Left cardiac atrium (tissue), 4 donors: ENCODE measurements at regions not wholly inside any gene's neighbourhood (a gene's known extent, or its start where the extent isn't known, plus 50 kb on each side); places are given as distances from the start of the nearest gene placed in this dataset.

ENCODE experiments used
- ATAC-seq, 2 donors: fragments of 200-7000 bp; cut with Tn5 transposase; one replicate each; pipeline ENCODE4 v1.9.1; 2020; ENCODE audit warnings: mild to moderate bottlenecking in 2 of 2, moderate library complexity in 2 of 2
- DNase-seq: peaks from one replicate; pipeline ENCODE4 v3.0.0-alpha.2; 2020
- intact Hi-C, 2 donors: fragments of 100-400 bp; cut with DNase I; formaldehyde crosslinking; loops; one replicate each; pipeline versions ENCODE4 v1.14.1 to v1.15.1; 2022 to 2023
- donor health status: DM: no; HTN: yes; CAD: no.
- donor health status: DM: no; HTN: yes; CAD: no; lungs with severe emphysema.
- donor health status: DM: yes; HTN: yes; CAD: no.
- donor health status: Dilated cardiomyopathy.

- no peak for ATAC-seq
- intact Hi-C loops: no loop called here
- DNase-seq: no peak
Measured at GRCh38 chr6:40973304-40973703, 65.7 kb downstream of the UNC5CL start.

DNA sequence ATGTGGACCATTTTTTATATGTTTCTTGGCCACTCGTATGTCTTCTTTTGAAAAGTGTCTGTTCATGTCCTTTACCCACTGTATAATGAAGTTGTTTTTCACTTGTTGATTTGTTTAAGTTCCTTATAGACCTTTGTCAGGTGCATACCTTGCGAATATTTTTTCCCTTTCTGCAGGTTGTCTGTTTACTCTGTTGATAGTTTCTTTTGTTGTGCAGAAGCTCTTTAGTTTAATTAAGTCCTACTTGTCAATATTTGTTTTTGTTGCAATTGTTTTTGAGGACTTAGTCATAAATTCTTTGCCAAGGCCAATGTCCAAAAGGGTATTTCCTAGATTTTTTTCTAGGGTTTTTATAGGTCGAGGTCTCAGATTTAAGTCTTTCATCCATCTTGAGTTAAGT is 66.2 kb downstream of the UNC5CL start:
- intact Hi-C loops: no loop called here
- DNase-seq: no peak
- no peak for ATAC-seq

DNA sequence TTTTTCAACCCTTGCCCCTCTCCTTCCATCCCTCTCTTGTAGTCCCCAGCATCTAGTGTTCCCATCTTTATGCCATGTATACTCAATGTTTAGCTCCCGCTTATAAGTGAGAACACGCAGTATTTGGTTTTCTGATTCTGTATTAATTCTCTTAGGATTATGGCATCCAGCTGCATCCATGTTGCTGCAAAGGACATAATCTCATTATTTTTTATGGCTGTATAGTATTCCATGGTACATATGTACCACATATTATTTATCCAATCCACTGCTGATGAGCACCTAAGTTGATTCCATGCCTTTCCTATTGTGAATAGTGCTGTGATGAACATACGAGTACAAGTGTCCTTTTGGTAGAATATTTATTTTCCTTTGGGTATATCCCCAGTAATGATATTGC is 66.8 kb downstream of the UNC5CL start:
- intact Hi-C loops: no loop called here
- ATAC-seq (no peak), DNase-seq (no peak)

GRCh38 chr6:40968620-40969164 is 70.3 kb downstream of the UNC5CL start:
- intact Hi-C loops: no loop called here
- DNase-seq: no peak
- ATAC-seq: no peak

GRCh38 chr6:40966860-40967259 is 72.2 kb downstream of the UNC5CL start:
- no peak for DNase-seq
- intact Hi-C loops: no loop called here
- ATAC-seq: no peak

DNA sequence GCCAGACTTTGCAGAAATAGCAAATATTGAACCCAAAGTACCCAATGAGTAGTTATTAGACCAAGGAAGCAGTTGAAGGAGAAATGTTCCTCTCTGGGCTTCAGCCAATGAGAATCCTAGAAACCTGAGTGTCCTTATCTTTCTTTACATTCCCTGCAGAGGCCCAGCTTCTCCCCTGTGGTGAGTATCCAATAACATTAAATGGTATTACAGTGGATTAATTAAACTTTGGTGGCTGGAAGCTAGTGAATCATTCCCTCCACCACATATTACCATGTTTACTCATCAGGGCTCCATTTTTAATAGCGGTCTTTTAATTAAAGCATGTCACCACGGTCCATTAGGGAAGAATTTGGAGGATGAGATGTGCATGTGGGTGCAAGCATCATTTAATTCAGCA is 74.0 kb downstream of the UNC5CL start:
- intact Hi-C loops: no loop called here
- no peak for ATAC-seq
- no peak for DNase-seq

DNA sequence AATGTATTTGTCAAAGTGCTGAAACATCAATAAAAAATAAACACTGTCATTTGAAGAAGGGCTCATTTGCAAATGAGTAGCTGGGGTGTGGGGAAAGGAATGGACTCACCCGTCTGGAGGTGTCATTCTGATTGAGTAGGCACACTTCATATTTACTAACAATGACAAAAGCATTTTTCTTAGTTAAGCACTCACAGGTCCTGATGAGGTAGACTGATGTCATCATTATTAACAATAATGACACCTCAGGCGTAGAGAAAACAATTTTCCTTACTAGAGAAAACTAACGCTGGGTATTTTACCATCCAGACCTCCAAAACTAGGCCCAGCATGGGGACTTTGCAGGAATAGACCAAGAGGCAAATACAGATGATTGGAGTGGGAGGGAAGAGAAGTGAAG is 76.0 kb downstream of the UNC5CL start:
- intact Hi-C loops: no loop called here
- ATAC-seq (no peak), DNase-seq (no peak)

GRCh38 chr6:40962241-40962640 is 76.8 kb downstream of the UNC5CL start:
- peak in 1 of 2 donors; percentile 54 for ATAC-seq
- no peak for DNase-seq
- intact Hi-C loops: no loop called here

- intact Hi-C loops: no loop called here
- DNase-seq (no peak), ATAC-seq (no peak)
Measured at GRCh38 chr6:40961831-40962230, 77.2 kb downstream of the UNC5CL start.

GRCh38 chr6:40960742-40961430 is 78.1 kb downstream of the UNC5CL start:
- ATAC-seq: no peak
- intact Hi-C loops: no loop called here
- no peak for DNase-seq

- ATAC-seq: no peak
- no peak for DNase-seq
Measured at GRCh38 chr6:40959781-40960327, 79.2 kb downstream of the UNC5CL start.

GRCh38 chr6:40958738-40959137 is 80.3 kb downstream of the UNC5CL start:
- intact Hi-C loops: no loop called here
- no peak for DNase-seq
- no peak for ATAC-seq

More at GRCh38 chr6:40959781-40960327, 79.2 kb downstream of the UNC5CL start:
- intact Hi-C loops: no loop called here

DNA sequence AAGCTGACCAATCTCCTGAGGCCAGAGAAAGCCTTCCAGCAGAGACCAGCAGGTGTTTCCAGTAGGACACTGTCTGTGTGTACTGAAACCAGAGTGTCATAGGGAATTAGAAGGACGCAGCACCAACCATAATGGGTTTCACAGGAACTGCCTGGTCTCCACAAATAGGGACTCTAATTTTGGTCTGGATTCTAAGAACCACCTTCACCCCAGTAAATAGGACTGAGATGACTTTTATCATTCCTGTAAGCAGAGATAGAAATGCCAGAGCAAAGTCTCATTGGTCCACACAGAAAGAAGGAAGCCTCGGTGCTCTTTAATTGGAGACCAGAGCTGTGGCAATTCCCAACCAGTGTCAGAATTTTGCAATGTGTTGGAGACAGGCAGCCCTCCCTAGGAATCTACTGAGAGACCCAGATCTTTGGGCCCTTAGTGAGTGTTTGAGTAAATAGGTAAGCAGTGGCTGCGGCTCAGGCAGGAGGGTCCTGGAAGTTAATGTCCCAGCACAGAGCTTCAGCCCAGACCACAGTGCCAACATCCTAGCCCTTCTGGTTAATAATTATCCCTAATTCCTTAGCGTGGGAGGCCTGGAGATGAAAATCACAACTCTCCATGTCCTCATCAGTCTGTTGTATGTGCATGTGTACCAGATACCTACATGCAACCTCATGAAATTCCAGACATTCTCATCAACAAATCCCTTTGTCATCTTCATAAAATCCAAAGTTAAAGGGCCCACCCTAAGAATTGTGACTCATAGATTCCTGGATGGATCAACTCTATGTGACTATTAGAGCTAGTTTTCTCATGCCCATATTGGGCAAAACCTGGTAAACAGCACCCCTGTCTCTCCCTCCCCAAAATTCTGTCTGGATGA is 81.2 kb downstream of the UNC5CL start:
- intact Hi-C loops: no loop called here
- ATAC-seq (no peak), DNase-seq (no peak)

- ATAC-seq (no peak), DNase-seq (no peak)
- intact Hi-C loops: no loop called here
Measured at GRCh38 chr6:40956936-40957335, 82.1 kb downstream of the UNC5CL start.

DNA sequence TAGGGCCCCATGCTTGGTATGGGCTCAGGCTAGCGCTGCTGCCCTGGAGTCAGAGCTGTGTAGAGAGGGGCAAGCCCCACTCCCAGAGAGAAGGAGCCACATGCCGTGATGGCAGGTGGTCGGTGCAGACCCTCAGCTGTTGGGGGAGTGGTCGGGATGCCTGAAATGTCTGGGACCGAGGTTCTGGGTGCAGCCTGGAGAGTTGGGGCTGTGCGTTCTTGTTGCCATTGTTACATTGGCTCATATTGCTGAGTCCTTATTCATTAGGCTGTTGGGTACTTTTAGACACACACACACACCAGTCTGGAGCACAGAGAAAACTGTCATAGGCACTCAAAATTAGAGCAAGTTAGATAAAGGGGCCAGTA is 83.9 kb downstream of the UNC5CL start:
- DNase-seq (no peak), ATAC-seq (no peak)
- intact Hi-C loops: no loop called here

- ATAC-seq: no peak
- intact Hi-C loops: no loop called here
- no peak for DNase-seq
Measured at GRCh38 chr6:40954446-40955177, 84.4 kb downstream of the UNC5CL start.

GRCh38 chr6:40953486-40953885 is 85.5 kb downstream of the UNC5CL start:
- ATAC-seq (no peak), DNase-seq (no peak)
- intact Hi-C loops: no loop called here

DNA sequence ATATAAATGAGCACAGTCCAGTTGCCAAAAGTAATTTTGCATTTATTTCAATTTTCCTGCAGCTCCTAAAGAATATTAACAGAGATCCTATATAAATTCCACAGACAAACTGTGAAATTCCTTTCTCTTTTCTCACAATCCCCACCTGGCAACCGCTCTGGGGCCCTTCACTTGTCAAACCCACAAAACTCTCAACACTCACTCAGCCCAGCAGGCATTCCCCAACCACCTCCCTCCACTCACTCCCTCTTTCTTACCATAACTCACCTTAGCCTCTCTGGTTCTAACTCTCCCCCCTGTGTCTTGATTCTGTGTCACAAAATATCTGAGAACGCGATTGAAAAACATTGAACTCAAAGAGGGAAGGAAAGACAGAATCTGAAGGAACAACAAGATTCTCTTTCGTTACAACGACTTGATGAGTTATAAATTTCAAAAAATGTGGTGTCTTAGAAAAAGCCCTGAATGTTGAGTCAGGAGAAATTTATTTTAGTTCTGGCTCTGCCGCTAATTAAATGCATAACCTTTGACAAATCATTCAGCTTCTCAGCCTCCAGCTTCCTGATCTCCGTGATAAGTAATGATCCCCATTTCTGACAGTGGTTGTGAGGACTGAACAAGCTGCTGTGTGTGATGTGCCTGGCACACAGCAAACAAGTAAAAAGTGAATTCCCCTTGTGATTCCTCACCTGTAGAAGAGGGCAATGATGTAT is 87.9 kb downstream of the UNC5CL start:
- ATAC-seq: no peak
- no peak for DNase-seq
- intact Hi-C loops: no loop called here

DNA sequence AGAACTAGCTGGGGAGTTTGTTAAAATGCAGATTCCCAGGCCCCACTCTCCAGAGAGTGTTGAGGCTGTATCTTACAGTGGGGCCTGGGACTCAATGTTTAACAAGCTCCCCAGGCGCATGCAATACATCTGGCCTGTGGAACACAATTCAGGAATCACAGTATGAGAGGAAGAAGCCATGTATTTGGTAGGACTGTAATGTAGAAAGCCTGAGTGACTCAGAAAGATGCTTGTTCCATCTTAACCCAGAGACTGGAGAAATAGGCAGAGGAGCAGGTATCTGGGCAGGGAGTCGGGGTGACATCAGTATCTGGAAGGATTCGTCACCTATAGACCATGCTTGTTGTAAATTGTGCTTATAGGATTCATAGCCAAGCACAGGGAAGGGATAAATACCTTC is 90.5 kb downstream of the UNC5CL start:
- ATAC-seq (no peak), DNase-seq (no peak)
- intact Hi-C loops: no loop called here
